Activated CD8-positive, alpha-beta T cell treated with anti-CD3 and anti-CD28 coated beads, Interleukin-2, amount 10 ng/mL, durations not matched to agents 7 days and 5 days (primary cell): ENCODE measurements at regions not wholly inside any gene's neighbourhood (a gene's known extent, or its start where the extent isn't known, plus 50 kb on each side); places are given as distances from the start of the nearest gene placed in this dataset.
"Not testable (repeated sequence)": the region's sequence is repeated elsewhere in the genome, so short reads cannot be mapped to it uniquely, and the experiment has no call there.

ENCODE experiments used
- ATAC-seq: fragments of 150-1000 bp; cut with Tn5 transposase; one replicate; pipeline ENCODE4 v1.10.0; 2021; ENCODE audit warnings: moderate library complexity
- CTCF ChIA-PET: fragments of 350-600 bp; sonication (Branson Sonifier 250); formaldehyde crosslinking; loops from one replicate; lab custom pipeline; 2021; ENCODE audit warnings: antibody characterized with exemption; lab: Charles Lee
- POLR2A ChIA-PET: fragments of 350-600 bp; sonication (Branson Sonifier 250); formaldehyde crosslinking; loops from one replicate; lab custom pipeline; 2021; ENCODE audit warnings: antibody characterized with exemption; lab: Charles Lee
- DNase-seq: peaks from one replicate; pipeline ENCODE4 v3.0.0-alpha.2; 2020
- H3K27ac Mint-ChIP-seq: one replicate; pipeline ENCODE4 v1.8.0; 2021; ENCODE audit warnings: mild to moderate bottlenecking, mixed read lengths
- H3K27me3 Mint-ChIP-seq: one replicate; pipeline ENCODE4 v1.8.0; 2021; ENCODE audit warnings: low read depth, mixed read lengths
- H3K36me3 Mint-ChIP-seq: one replicate; pipeline ENCODE4 v1.8.0; 2021; ENCODE audit warnings: low read depth, mixed read lengths
- H3K4me1 Mint-ChIP-seq: one replicate; pipeline ENCODE4 v1.8.0; 2021; ENCODE audit warnings: low read depth, mixed read lengths
- H3K4me3 Mint-ChIP-seq: one replicate; pipeline ENCODE4 v1.8.0; 2021; ENCODE audit warnings: mild to moderate bottlenecking, mixed read lengths
- H3K9me3 Mint-ChIP-seq: one replicate; pipeline ENCODE4 v1.8.0; 2022; ENCODE audit warnings: mixed read lengths; ENCODE audit not compliant: insufficient read depth

GRCh38 chr21:15454931-15455330 lies 274.9 kb upstream of the USP25 start:
- not testable (repeated sequence) for H3K36me3 Mint-ChIP-seq, H3K27ac Mint-ChIP-seq, H3K4me1 Mint-ChIP-seq, H3K4me3 Mint-ChIP-seq, ATAC-seq, DNase-seq, H3K27me3 Mint-ChIP-seq, H3K9me3 Mint-ChIP-seq
- POLR2A ChIA-PET = interaction anchor here (0.7 kb wide), 1 partner anchor 585 kb away, joined by 4 read pairs; no protein-coding TSS in a partner anchor
- CTCF ChIA-PET = interaction anchor here (1.0 kb wide), 1 partner anchor 25 kb away, joined by 3 read pairs; no protein-coding TSS in a partner anchor

GRCh38 chr21:15455819-15456462 lies 273.8 kb upstream of the USP25 start:
- ATAC-seq (no peak), DNase-seq (no peak)
- ChIA-PET POLR2A (no interaction called here), CTCF (no interaction called here)
- Mint-ChIP-seq H3K4me3 (no peak overlapping the region), H3K4me1 (no peaks in the 10 kb centered on the region), H3K27me3 (no peaks in the 10 kb centered on the region), H3K9me3 (no peaks in the 10 kb centered on the region), H3K27ac (no peak overlapping the region), H3K36me3 (no peaks in the 10 kb centered on the region)

GRCh38 chr21:15457965-15458364 lies 271.8 kb upstream of the USP25 start:
- ChIA-PET POLR2A (no interaction called here), CTCF (interaction anchor here (0.8 kb wide), 1 partner anchor 25 kb away, joined by 3 read pairs; no protein-coding TSS in a partner anchor)
- DNase-seq (no peak), ATAC-seq (no peak)
- Mint-ChIP-seq H3K4me1 (no peaks in the 10 kb centered on the region), H3K27me3 (no peaks in the 10 kb centered on the region), H3K36me3 (no peaks in the 10 kb centered on the region), H3K4me3 (no peak overlapping the region), H3K27ac (no peak overlapping the region), H3K9me3 (no peaks in the 10 kb centered on the region)

- no peaks in the 10 kb centered on the region for H3K9me3 Mint-ChIP-seq
- no peaks in the 10 kb centered on the region for H3K36me3 Mint-ChIP-seq
- ChIA-PET CTCF (no interaction called here), POLR2A (no interaction called here)
- no peak overlapping the region for H3K4me3 Mint-ChIP-seq
- no peak overlapping the region for H3K27ac Mint-ChIP-seq
- DNase-seq = no peak
- ATAC-seq = no peak
- no peaks in the 10 kb centered on the region for H3K27me3 Mint-ChIP-seq
- H3K4me1 Mint-ChIP-seq = no peaks in the 10 kb centered on the region
Measured at GRCh38 chr21:15462092-15462491, 267.7 kb upstream of the USP25 start.

- no peaks in the 10 kb centered on the region for H3K9me3 Mint-ChIP-seq
- ATAC-seq = no peak
- H3K27me3 Mint-ChIP-seq = no peaks in the 10 kb centered on the region
- no peak for DNase-seq
- ChIA-PET POLR2A (no interaction called here), CTCF (no interaction called here)
- no peak overlapping the region for H3K27ac Mint-ChIP-seq
- H3K36me3 Mint-ChIP-seq = no peaks in the 10 kb centered on the region
- no peaks in the 10 kb centered on the region for H3K4me1 Mint-ChIP-seq
- no peak overlapping the region for H3K4me3 Mint-ChIP-seq
Measured at GRCh38 chr21:15466329-15466728, 263.5 kb upstream of the USP25 start.

GRCh38 chr21:15468368-15468767 lies 261.4 kb upstream of the USP25 start:
- Mint-ChIP-seq H3K27me3 (no peaks in the 10 kb centered on the region), H3K4me3 (no peak overlapping the region), H3K36me3 (no peaks in the 10 kb centered on the region), H3K9me3 (no peaks in the 10 kb centered on the region), H3K4me1 (no peaks in the 10 kb centered on the region), H3K27ac (no peak overlapping the region)
- ChIA-PET POLR2A (no interaction called here), CTCF (interaction anchor here (1.0 to 1.1 kb wide), 2 partner anchors 11 to 14 kb away, joined by 3 read pairs; no protein-coding TSS in a partner anchor)
- DNase-seq = no peak
- no peak for ATAC-seq

GRCh38 chr21:15472108-15473040 lies 257.4 kb upstream of the USP25 start:
- POLR2A ChIA-PET = no interaction called here

GRCh38 chr21:15477773-15478172 lies 252.0 kb upstream of the USP25 start:
- DNase-seq, H3K4me1 Mint-ChIP-seq, ATAC-seq, H3K27me3 Mint-ChIP-seq, H3K4me3 Mint-ChIP-seq, H3K9me3 Mint-ChIP-seq, H3K36me3 Mint-ChIP-seq, H3K27ac Mint-ChIP-seq, POLR2A ChIA-PET: not testable (repeated sequence)
- CTCF ChIA-PET = interaction anchor here (1.0 kb wide), 1 partner anchor 613 kb away, joined by 3 read pairs; no protein-coding TSS in a partner anchor

More at GRCh38 chr21:15472108-15473040, 257.4 kb upstream of the USP25 start:
- no peaks in the 10 kb centered on the region for H3K9me3 Mint-ChIP-seq
- DNase-seq (no peak), ATAC-seq (no peak)
- H3K4me1 Mint-ChIP-seq = no peaks in the 10 kb centered on the region
- H3K4me3 Mint-ChIP-seq = no peak overlapping the region
- CTCF ChIA-PET = no interaction called here
- no peak overlapping the region for H3K27ac Mint-ChIP-seq
- no peaks in the 10 kb centered on the region for H3K36me3 Mint-ChIP-seq
- no peaks in the 10 kb centered on the region for H3K27me3 Mint-ChIP-seq

GRCh38 chr21:15480160-15480559 lies 249.6 kb upstream of the USP25 start:
- no peaks in the 10 kb centered on the region for H3K36me3 Mint-ChIP-seq
- POLR2A ChIA-PET = interaction anchor here (0.6 kb wide), 1 partner anchor 79 kb away, joined by 3 read pairs; no protein-coding TSS in a partner anchor
- no peak overlapping the region for H3K4me3 Mint-ChIP-seq
- no peak for ATAC-seq
- CTCF ChIA-PET = interaction anchor here (1.3 to 1.4 kb wide), 3 partner anchors 12 to 616 kb away, joined by 3 to 4 read pairs (median 3); no protein-coding TSS in a partner anchor
- H3K27me3 Mint-ChIP-seq = peaks cover 2% of the 10 kb centered on the region
- H3K27ac Mint-ChIP-seq = no peak overlapping the region
- peaks cover 9% of the 10 kb centered on the region for H3K4me1 Mint-ChIP-seq
- no peak for DNase-seq
- peaks cover 7% of the 10 kb centered on the region for H3K9me3 Mint-ChIP-seq

GRCh38 chr21:15483138-15483780 lies 246.5 kb upstream of the USP25 start:
- Mint-ChIP-seq H3K36me3 (no peaks in the 10 kb centered on the region), H3K9me3 (no peaks in the 10 kb centered on the region), H3K4me3 (no peak overlapping the region), H3K4me1 (peaks cover 9% of the 10 kb centered on the region), H3K27me3 (peaks cover 4% of the 10 kb centered on the region), H3K27ac (no peak overlapping the region)
- peak; percentile 99 for ATAC-seq
- POLR2A ChIA-PET = interaction anchor here (1.0 kb wide), 1 partner anchor 418 kb away, joined by 4 read pairs; the partner anchor contains the start of gene NRIP1
- peak; percentile 86 for DNase-seq
- CTCF ChIA-PET = interaction anchor here (0.6 to 2.5 kb wide), 35 partner anchors 9 to 1224 kb away, joined by 3 to 14 read pairs (median 3); no protein-coding TSS in a partner anchor

- Mint-ChIP-seq H3K4me3 (no peak overlapping the region), H3K27me3 (peaks cover 4% of the 10 kb centered on the region), H3K36me3 (no peaks in the 10 kb centered on the region), H3K9me3 (no peaks in the 10 kb centered on the region), H3K4me1 (peaks cover 12% of the 10 kb centered on the region), H3K27ac (no peak overlapping the region)
- DNase-seq (no peak), ATAC-seq (no peak)
- ChIA-PET CTCF (interaction anchor here (1.6 to 2.5 kb wide), 2 partner anchors 7 to 66 kb away, joined by 3 to 7 read pairs; no protein-coding TSS in a partner anchor), POLR2A (no interaction called here)
Measured at GRCh38 chr21:15486460-15487195, 243.2 kb upstream of the USP25 start.
